SU-DHL-6 (cell line): ENCODE measurements at regions not wholly inside any gene's neighbourhood (a gene's known extent, or its start where the extent isn't known, plus 50 kb on each side); places are given as distances from the start of the nearest gene placed in this dataset.

Experiments
- CTCF ChIP-seq: fragments of 200-600 bp; sonication (generic); IDR thresholded peaks from one replicate; pipeline ENCODE4 v1.5.1; 2017; ENCODE audit warnings: antibody characterized with exemption, mild to moderate bottlenecking, low read length, moderate library complexity; ENCODE audit not compliant: insufficient read depth, poor library complexity, severe bottlenecking
- EZH2phosphoT487 ChIP-seq: fragments of 200-600 bp; sonication (generic), shearing (Covaris generic); conservative IDR thresholded peaks from 2 replicates; pipeline ENCODE4 v1.6.1; 2018; ENCODE audit warnings: mild to moderate bottlenecking, antibody characterized with exemption, low read length, moderate library complexity, mixed read lengths

GRCh38 chr18:78017869-78018268, 768.2 kb downstream of the GALR1 start:
- TF ChIP-seq CTCF (no peak), EZH2phosphoT487 (no peak)
